RWPE2 (cell line): ENCODE measurements at regions not wholly inside any gene's neighbourhood (a gene's known extent, or its start where the extent isn't known, plus 50 kb on each side); places are given as distances from the start of the nearest gene placed in this dataset.

Experiments used
- ATAC-seq: fragments of 200-7000 bp; cut with Tn5 transposase; 3 replicates; pipeline ENCODE4 v1.9.1; 2021; ENCODE audit warnings: low read depth
- DNase-seq: peaks from one replicate; pipeline ENCODE4 v3.0.0-alpha.2; 2020; ENCODE audit warnings: low spot score
- H3K27ac ChIP-seq: fragments of 450-650 bp; 2 replicates; pipeline ENCODE4 v1.5.1; 2017; ENCODE audit warnings: mild to moderate bottlenecking; ENCODE audit not compliant: poor library complexity, severe bottlenecking
- H3K27me3 ChIP-seq: fragments of 250-450 bp; sonication (Bioruptor Pico); 2 replicates; pipeline ENCODE4 v1.5.1; 2021; ENCODE audit warnings: mild to moderate bottlenecking, moderate library complexity; ENCODE audit not compliant: insufficient read depth, poor library complexity, severe bottlenecking
- H3K36me3 ChIP-seq: fragments of 250-450 bp; sonication (Bioruptor Pico); 2 replicates; pipeline ENCODE4 v1.5.1; 2020; ENCODE audit warnings: low read depth, mild to moderate bottlenecking, moderate library complexity
- H3K4me1 ChIP-seq: fragments of 250-450 bp; sonication (Bioruptor Pico); 2 replicates; pipeline ENCODE4 v1.5.1; 2021; ENCODE audit warnings: mild to moderate bottlenecking, moderate library complexity; ENCODE audit not compliant: insufficient read depth, poor library complexity, severe bottlenecking
- H3K4me3 ChIP-seq: fragments of 250-450 bp; sonication (Bioruptor Pico); 2 replicates; pipeline ENCODE4 v1.5.1; 2021; ENCODE audit warnings: mild to moderate bottlenecking, moderate library complexity; ENCODE audit not compliant: severe bottlenecking
- H3K9me3 ChIP-seq: fragments of 250-450 bp; sonication (Bioruptor Pico); 2 replicates; pipeline ENCODE4 v1.5.1; 2021; ENCODE audit warnings: mild to moderate bottlenecking, moderate library complexity; ENCODE audit not compliant: severe bottlenecking
- TF ChIP-seq, protein P1 (sequence below): fragments of 450-650 bp; IDR thresholded peaks from one replicate; pipeline ENCODE4 v1.5.1; 2017; ENCODE audit warnings: mild to moderate bottlenecking, moderate library complexity; ENCODE audit not compliant: poor library complexity, severe bottlenecking

DNA sequence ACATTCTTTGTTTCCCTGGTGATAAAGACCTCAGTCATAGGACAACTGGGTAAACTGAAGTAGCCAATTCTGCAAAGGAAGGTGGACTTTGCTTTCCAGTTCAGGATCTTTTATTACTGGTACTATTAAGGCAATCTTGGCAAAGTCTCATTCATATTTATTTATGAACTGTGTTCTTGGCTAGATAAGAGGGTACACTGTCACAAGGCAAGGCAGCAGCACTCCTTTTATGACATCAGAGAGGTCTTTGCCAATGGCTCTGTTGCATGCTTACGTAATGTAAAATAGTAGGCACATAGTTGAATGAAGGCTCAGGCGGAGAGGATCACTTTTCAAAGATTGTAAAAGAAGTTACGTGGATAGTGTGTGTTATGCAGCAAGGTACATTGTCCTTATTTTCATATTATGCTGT lies 63.7 kb upstream of the PDK4 start:
- Histone ChIP-seq H3K4me1 (no peaks in the 10 kb centered on the region), H3K27me3 (peaks cover 10% of the 10 kb centered on the region), H3K9me3 (no peaks in the 10 kb centered on the region), H3K27ac (no peak overlapping the region), H3K4me3 (no peak overlapping the region), H3K36me3 (no peaks in the 10 kb centered on the region)
- TF ChIP-seq, protein P1, sequence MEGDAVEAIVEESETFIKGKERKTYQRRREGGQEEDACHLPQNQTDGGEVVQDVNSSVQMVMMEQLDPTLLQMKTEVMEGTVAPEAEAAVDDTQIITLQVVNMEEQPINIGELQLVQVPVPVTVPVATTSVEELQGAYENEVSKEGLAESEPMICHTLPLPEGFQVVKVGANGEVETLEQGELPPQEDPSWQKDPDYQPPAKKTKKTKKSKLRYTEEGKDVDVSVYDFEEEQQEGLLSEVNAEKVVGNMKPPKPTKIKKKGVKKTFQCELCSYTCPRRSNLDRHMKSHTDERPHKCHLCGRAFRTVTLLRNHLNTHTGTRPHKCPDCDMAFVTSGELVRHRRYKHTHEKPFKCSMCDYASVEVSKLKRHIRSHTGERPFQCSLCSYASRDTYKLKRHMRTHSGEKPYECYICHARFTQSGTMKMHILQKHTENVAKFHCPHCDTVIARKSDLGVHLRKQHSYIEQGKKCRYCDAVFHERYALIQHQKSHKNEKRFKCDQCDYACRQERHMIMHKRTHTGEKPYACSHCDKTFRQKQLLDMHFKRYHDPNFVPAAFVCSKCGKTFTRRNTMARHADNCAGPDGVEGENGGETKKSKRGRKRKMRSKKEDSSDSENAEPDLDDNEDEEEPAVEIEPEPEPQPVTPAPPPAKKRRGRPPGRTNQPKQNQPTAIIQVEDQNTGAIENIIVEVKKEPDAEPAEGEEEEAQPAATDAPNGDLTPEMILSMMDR: no peak
- ATAC-seq: no peak
- DNase-seq: no peak

DNA sequence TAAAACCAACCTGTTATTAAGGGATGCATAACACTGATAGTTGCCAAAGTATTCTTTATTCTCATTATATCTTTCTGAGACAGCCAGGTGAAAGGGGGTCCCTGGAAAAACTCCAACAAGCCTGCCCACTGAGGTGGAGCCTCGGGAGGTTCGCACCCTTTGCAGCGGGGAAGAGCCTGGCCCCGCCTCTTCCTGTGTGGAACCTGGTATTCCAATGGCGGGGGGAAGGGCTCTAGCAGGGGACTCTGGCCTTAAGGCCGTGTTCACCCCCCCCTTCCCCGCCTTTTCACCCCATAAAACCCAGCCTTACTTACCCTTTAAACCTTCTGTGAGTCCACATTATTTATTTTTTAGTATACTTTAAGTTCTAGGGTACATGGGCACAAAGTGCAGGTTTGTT lies 62.4 kb upstream of the PDK4 start:
- ATAC-seq (no peak), DNase-seq (no peak)
- Histone ChIP-seq H3K36me3 (no peaks in the 10 kb centered on the region), H3K4me3 (no peak overlapping the region), H3K27ac (no peak overlapping the region), H3K27me3 (peaks cover 10% of the 10 kb centered on the region), H3K9me3 (no peaks in the 10 kb centered on the region), H3K4me1 (no peaks in the 10 kb centered on the region)
- TF ChIP-seq, protein P1: no peak

DNA sequence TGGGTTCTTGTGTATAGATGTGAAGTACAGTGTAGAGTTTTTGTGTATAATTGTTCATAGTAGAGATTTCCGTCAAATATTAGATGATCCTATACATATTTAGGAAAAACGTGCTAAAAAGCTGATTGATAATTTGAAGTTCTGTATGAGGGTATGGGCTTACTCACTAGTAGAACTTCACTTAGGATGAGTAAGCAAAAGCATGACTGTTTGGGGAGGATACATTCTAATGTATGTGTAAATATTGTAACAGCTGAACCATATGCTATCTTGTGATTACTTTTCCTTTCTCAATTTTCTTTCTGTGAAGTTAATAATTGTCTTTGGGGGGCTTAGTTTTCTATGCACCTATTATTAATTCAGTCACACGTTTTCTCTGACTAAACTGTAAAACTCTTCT lies 53.2 kb upstream of the PDK4 start:
- TF ChIP-seq, protein P1: no peak
- Histone ChIP-seq H3K27ac (no peak overlapping the region), H3K9me3 (no peaks in the 10 kb centered on the region), H3K27me3 (peaks cover 5% of the 10 kb centered on the region), H3K36me3 (no peaks in the 10 kb centered on the region), H3K4me3 (no peak overlapping the region), H3K4me1 (no peaks in the 10 kb centered on the region)
- no peak for DNase-seq
- 0 out of 3 replicates have a peak, but pooled peaks have one; percentile 31 for ATAC-seq

DNA sequence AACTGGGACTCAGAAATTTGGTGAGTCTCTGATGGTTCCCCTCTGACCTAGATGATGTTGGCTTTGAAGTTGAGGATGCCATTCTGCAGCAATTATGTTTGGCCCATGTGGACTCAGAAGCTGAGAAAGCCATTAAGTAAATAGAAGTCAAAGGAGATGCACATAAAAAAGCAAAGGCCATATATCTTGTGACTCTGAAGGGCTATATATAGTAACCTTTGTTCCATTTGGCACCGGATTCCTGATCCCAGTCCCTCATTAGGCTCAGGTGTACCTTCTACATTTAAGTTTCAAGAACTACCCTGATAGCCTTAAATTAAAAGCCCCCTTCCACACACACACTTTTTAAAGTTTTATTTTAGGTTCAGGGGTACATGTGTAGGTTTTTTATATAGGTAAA lies 50.0 kb upstream of the PDK4 start:
- ATAC-seq (no peak), DNase-seq (no peak)
- H3K9me3 ChIP-seq: no peaks in the 10 kb centered on the region
- H3K27ac ChIP-seq: no peak overlapping the region
- H3K36me3 ChIP-seq: no peaks in the 10 kb centered on the region
- H3K4me3 ChIP-seq: no peak overlapping the region
- TF ChIP-seq, protein P1: no peak
- no peaks in the 10 kb centered on the region for H3K4me1 ChIP-seq
- peaks cover 12% of the 10 kb centered on the region for H3K27me3 ChIP-seq
